Upper lobe of left lung (tissue), 6 donors: ENCODE measurements at regions not wholly inside any gene's neighbourhood (a gene's known extent, or its start where the extent isn't known, plus 50 kb on each side); places are given as distances from the start of the nearest gene placed in this dataset.

Source experiments
- ATAC-seq, 2 donors: fragments of 200-7000 bp; cut with Tn5 transposase; one replicate each; pipeline ENCODE4 v1.9.1; 2022; ENCODE audit warnings: mild to moderate bottlenecking in 2 of 2, moderate library complexity in 2 of 2; ENCODE audit not compliant: low FRiP score in 2 of 2
- DNase-seq, 2 donors: peaks; one replicate each; pipeline ENCODE4 v3.0.0-alpha.2; 2019 to 2020
- H3K27ac ChIP-seq, 4 donors: fragments of 200-600 bp; sonication (generic); one replicate each; pipeline ENCODE4 v1.5.1; 2016 to 2019
- H3K27me3 ChIP-seq, 4 donors: fragments of 200-600 bp; sonication (generic); one replicate each; pipeline ENCODE4 v1.5.1; 2017 to 2019
- H3K36me3 ChIP-seq, 4 donors: fragments of 200-600 bp; sonication (generic); one replicate each; pipeline ENCODE4 v1.5.1; 2016 to 2019
- H3K4me1 ChIP-seq, 4 donors: fragments of 200-600 bp; sonication (generic); one replicate each; pipeline ENCODE4 v1.5.1; 2018 to 2019
- H3K4me3 ChIP-seq, 4 donors: fragments of 200-600 bp; sonication (generic); one replicate each; pipeline ENCODE4 v1.5.1; 2017 to 2019; ENCODE audit warnings: mild to moderate bottlenecking in 2 of 4, moderate library complexity in 1 of 4
- H3K9me3 ChIP-seq, 4 donors: fragments of 200-600 bp; sonication (generic); one replicate each; pipeline ENCODE4 v1.5.1; 2018 to 2019
- CTCF ChIP-seq, 6 experiments: fragments of 450-650 bp in 4 of 6; fragments of 200-600 bp in 2 of 6; sonication (generic) in 2 of 6; IDR thresholded peaks; one replicate each; pipeline ENCODE4 v1.5.1; 2016 to 2019; ENCODE audit warnings: antibody characterized with exemption in 6 of 6
- EP300 ChIP-seq, 4 donors: sonication (generic); formaldehyde crosslinking; IDR thresholded peaks; one replicate each; pipeline ENCODE4 v1.5.1; 2017; ENCODE audit warnings: antibody characterized with exemption in 4 of 4, control low read depth in 2 of 4
- POLR2A ChIP-seq, 4 donors: fragments of 450-650 bp; IDR thresholded peaks; one replicate each; pipeline ENCODE4 v1.5.1; 2016 to 2017; ENCODE audit warnings: antibody characterized with exemption in 4 of 4, mild to moderate bottlenecking in 2 of 4
- POLR2AphosphoS5 ChIP-seq, 2 donors: sonication (generic); formaldehyde crosslinking; IDR thresholded peaks; one replicate each; pipeline ENCODE4 v1.5.1; 2017; ENCODE audit warnings: antibody characterized with exemption in 2 of 2
- WGBS, 2 donors: methylation state at CpG; one replicate each; pipeline ENCODE4 v1.1.5; 2017 to 2018; 5-methylcytosine and 5-hydroxymethylcytosine counted together
- donor health status: DM: no; HTN: no; CAD: no; lungs with moderate emphysema.
- donor health status: DM: no; HTN: yes; CAD: no; lungs with severe emphysema.

GRCh38 chr17:36885153-36885735, 52.0 kb upstream of the LHX1 start:
- Histone ChIP-seq H3K27me3 (peaks cover 0 to 10% (median 4%) of the 10 kb centered on the region in 4 donors), H3K27ac (no peak overlapping the region), H3K4me1 (no peaks in the 10 kb centered on the region), H3K9me3 (peaks cover 0 to 9% (median 4%) of the 10 kb centered on the region in 4 donors), H3K36me3 (no peaks in the 10 kb centered on the region), H3K4me3 (no peak overlapping the region)
- ATAC-seq (no peak), DNase-seq (no peak)
- WGBS, 2 donors = 45 to 46% methylated on average over 19 of the region's 19 CpGs
- TF ChIP-seq EP300 (IDR thresholded peaks at IDR 0.05) (no peak), POLR2A (IDR thresholded peaks at IDR 0.05) (no peak), CTCF (IDR thresholded peaks at IDR 0.05) (no peak), POLR2AphosphoS5 (IDR thresholded peaks at IDR 0.05) (no peak)

- peaks cover 0 to 10% (median 4%) of the 10 kb centered on the region in 4 donors for H3K27me3 ChIP-seq
These were observed 51.4 kb upstream of the LHX1 start for GRCh38 chr17:36885771-36886377.

More at GRCh38 chr17:36885771-36886377, 51.4 kb upstream of the LHX1 start:
- 79 to 80% methylated on average over 12 to 21 of the region's 21 CpGs for WGBS, 2 donors
- Histone ChIP-seq H3K36me3 (no peaks in the 10 kb centered on the region), H3K4me3 (no peak overlapping the region), H3K4me1 (no peaks in the 10 kb centered on the region), H3K9me3 (peaks cover 0 to 9% (median 4%) of the 10 kb centered on the region in 4 donors), H3K27ac (no peak overlapping the region)
- no peak for TF ChIP-seq EP300 (IDR thresholded peaks at IDR 0.05)
- TF ChIP-seq POLR2A (IDR thresholded peaks at IDR 0.05) = no peak
- no peak for ATAC-seq
- DNase-seq = no peak
